Kidney capillary endothelial cell (primary cell): ENCODE measurements at regions not wholly inside any gene's neighbourhood (a gene's known extent, or its start where the extent isn't known, plus 50 kb on each side); places are given as distances from the start of the nearest gene placed in this dataset.

Experiments
- DNase-seq: peaks from one replicate; pipeline ENCODE4 v3.0.0-alpha.2; 2018; ENCODE audit warnings: low spot score

DNA sequence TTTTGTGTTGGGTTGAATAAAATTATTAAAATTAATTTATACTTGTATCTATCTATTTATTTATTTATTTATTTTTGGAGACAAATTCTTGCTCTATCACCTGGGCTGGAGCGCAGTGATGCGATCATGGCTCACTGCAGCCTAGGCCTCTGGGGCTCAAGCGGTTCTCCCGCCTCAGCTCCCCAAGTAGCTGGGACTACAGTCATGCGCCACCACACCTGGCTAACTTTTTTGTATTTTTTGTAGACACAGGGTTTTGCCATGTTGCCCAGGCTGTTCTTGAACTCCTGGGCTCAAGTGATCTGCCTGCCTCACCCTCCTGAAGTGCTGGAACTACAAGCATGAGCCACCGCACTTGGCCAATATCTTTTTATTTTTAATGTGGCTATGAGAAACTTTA, 134.7 kb upstream of the SPDL1 start:
- no peak for DNase-seq

DNA sequence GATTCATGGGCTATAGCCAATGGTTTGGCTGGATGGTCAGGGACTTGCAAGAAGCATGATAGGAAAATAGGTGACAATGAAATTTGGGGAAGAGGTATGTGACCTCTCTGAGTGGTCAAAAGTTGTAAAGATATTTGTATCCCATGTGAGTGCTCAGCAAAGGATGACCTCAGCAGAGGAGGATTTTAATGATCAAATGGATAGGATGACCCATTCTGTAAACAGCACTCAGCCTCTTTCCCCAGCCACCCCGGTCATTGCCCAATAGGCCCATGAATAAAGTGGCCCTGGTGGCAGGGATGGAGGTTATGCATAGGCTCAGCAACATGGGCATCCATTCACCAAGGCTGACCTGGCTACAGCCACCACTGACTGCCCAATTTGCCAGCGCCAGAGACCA, 138.4 kb upstream of the SPDL1 start:
- DNase-seq: no peak

DNA sequence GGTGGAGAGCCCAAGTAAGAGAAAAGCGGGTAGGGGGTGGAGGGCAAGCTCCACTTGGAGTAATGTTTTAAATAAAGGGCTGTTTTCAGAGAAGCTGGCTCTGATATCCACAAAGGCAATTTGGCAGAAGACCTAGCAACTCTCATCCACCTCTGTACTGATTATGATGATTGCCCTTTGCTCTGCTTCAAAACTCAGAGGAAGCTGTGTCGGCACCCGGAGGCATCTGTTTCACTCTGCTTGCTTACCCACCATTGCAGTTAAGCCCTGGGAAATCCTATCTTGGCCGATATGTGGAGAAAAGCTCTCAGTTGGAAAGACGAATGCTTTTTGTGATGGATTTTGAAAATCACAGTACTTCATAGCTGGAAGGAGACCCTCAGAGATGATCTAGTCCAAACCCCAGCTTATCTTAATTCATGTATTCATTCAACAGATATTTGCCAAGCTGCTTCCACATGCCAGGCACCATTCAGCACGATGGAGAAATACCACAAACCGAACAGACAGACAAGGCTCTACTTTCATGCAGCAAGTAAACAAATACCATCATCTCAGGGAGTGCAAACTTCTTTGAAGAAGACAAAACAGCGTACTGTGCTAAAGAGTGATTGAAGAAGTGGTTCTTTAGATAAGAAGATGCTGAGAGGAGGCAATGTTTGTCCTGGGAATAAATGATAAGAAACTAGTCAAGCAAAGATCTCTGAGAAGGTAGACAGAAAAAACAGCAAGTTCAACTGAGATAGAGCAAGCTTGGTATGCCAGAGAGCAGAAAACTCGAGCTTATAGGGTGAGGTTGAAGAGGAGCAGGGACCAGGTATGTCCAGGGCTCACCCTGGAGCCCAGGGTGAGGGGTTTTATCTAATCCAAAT, 140.4 kb upstream of the SPDL1 start:
- DNase-seq: no peak

DNA sequence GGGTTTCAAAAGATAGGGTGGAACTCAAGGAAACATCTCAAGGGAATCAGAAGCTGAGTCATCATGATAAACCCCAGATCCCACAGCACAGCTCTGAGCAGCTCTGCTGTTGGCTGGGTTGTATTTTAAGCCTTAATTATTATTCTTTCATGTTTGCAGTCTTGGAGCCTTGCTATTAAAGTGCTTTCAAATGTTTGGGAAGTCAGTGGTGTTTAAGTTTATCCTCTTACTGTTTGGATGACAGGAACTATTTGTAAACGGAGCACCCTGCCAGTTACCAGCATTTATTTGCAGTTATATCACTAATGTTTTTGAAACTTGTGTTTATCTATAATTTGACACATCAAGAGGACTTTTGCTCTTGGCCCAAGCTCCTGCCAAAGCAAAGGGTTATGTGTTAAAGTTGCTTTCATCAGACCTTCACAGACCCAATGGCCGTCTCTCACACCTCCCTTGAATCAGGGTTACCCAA, 141.1 kb upstream of the SPDL1 start:
- DNase-seq: no peak

DNA sequence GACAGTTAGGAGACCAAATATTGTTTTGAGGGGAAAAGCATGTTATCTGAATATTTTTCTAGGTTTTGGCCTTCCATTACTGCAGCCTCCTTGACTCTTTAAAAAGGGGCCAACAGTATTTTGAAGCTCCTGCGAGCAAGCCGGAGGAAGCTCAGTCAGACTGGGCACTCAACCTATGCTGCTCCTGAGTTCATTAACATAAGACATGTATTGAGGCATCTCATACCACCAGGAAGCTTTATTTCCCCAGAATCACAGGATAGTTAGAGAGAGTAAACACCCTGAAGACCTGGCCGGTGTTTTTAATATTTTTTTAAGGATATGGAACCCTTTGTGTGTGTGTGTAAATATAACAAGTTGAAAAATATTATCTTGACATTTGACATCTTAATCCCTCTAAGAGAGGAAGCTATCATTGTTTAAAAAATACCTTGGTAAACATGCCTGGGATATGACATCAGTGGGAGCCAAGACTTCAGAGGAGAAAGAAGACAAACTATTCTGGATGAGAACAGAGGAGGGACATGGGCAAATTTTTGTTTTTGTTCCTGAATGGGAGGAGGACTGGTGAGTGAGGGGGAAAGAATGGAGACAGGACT, 139.3 kb upstream of the SLIT3 start:
- DNase-seq: no peak

DNA sequence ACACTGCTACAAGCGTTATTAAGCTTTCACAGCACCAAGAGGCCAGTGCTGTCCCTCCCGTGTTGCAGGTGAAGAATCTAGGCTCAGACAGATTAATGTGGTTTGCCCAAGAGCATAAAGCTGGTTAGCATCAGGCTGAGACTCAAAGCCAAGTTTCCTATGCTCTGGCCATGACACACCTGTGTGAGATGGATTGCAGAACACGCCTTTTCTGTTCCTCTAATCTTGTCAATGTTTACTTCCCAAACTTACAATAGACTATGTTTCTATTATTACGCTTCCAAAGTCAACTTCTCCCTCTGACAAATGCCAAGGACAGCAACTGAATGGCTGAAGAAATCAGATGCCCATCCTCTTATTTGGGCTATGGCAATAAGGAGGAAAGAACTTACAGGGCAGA, 138.4 kb upstream of the SLIT3 start:
- no peak for DNase-seq

DNA sequence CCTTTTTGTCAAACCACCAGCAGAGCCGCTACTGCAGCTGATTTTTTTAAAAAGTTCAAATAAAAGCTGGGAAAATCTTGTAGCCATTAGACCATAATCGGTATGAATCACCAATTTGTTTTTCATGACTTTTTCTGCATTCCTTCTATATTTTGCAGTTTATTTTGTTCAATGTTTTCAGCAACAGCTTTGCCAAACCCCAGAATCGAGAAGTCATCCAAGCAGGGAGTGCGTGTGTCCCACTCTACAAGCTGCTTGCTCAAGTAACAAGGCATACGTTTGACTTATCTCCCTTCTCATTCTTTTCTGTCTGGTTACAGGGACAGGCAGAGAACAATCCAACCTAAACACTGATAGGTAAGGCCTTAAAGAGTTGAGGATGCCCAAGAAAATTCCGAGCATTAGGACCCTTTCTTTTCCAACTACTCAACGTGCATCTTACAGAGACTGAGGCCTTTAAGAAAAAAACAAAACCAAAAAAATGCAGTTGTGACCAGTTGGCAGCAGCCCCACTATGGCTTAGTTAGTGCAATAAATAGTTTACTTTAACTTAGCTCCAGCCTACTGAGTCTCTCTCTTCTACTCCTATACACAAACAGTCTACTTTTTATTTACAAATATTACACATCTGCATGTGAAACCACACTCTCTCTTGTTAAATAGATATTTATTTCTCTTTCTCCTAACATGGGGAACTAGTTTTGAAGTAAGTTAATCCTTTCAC, 134.7 kb upstream of the SLIT3 start:
- no peak for DNase-seq

DNA sequence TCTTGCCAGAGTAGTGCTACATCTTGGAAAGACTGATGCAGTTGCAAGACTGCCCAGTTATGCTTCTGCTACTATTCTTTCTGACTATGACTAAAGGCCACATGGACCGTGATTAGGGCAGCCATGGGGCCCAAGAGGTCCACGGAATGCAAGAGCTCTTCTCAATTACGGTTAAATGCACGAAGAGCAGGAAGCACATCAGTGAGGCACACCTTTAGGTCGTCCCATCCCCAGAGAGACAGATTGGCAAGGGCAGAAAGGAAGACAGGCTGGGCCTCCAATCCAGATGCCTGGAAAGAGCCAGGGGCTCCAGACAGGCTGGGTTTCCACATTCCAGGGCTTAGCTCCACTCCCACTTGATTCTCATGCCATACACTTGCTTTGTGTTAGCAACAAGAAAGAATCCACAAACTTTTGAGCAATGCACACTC, 132.3 kb upstream of the SLIT3 start:
- DNase-seq: no peak

DNA sequence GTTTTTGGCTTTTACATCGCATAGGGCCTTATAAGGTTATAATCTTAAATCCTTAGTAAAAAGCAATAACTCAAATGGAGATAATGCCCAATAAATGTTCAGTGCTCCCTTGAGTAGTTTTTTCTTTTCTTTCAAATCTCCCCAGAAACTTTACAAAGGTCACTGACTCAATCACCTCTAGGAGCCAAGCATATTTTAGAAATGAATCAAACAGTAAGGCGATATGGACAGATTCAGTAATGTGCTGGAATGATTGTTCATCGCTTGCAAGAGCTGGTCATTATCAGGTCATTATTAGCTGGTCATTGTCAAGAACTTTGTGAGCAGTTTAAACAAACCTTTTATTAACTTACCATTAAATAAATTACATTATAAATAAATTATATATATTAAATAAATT, 130.4 kb upstream of the SLIT3 start:
- DNase-seq: no peak

DNA sequence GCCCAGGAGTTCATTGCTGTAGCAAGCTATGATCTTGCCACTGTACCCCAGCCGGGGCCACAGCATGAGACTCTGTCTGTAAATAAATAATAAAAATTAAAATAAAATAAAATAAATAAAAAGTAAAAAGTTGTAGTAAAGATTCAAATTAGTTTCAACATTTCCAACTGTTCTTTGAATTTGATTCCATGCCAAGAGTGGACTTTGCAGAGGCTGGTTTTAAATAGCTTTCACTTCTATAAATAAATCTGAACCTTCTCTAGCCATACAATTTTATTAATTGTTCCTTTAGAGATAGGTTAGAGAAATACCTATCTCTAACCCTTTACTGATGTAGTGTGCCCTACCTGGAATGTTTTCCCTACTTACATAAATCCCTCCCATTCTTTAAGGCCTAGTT, 129.7 kb upstream of the SLIT3 start:
- no peak for DNase-seq

DNA sequence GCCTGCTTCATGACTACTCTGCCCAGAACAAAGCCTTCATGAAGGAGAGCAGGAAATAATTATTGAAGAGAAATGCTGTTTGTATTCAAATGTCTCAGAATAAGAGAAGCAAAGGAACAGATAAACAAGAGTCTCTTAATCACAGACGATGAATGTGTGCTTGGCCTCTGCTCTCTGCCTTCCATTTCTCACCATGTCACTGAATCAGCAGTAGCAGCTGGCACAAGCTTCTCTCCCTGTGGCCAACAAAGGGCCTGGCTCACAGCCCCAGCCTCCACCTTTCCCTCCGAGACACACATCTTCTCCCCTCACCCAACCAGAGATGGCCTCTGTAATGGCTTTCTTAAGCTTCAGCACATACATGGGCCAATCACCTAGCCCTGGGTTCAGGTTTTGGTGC, 128.1 kb upstream of the SLIT3 start:
- no peak for DNase-seq

DNA sequence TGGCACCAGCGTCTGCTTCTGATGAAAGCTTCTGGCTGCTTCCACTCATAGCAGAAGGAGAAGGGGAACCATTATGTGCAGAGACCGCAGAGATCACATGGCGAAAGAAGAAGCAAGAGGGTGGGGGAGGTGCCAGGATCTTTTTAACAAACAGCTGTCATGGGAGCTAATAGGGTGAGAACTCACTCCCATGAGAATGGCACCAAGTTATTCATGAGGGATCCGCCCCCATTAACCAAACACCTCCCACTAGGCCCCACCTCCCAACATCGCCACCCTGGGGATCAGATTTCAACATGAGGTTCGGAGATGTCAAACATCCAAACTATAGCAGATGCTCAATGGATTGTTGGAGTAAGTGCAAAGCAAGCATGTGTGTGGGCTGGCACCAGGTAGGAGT, 125.8 kb upstream of the SLIT3 start:
- no peak for DNase-seq

DNA sequence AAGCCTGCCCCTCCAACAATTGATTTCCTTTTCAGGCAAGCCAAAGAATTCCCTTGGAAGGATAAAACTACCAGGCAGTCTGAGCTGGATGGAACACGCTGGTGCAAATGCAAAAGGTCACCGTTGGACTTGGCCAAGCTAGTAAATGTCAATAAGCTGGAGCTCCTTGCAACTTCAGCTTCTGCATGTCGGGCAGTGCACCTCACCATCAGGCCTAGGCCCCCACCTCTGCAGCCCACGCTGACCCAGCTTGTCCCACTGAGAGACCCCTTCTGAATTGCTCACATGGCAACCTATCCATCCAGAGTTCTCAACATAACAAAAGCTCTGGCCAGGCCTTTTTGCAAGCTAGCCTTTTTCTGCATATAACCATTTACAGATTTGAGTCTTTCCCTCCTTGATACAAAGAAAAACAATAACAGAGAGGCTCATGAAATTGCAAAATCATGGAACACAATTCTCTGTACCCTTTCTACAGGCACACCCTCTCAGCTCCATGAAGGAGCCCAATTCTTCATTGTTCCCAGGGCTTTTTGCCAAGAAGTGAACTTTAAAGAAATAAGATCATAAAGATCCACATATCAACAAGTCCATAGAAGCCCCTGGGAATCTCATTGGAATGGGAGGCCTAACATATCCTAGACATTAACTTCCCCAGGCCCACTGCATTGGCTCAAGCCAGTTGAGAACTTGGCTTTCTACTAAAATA, 123.9 kb upstream of the SLIT3 start:
- DNase-seq: no peak

DNA sequence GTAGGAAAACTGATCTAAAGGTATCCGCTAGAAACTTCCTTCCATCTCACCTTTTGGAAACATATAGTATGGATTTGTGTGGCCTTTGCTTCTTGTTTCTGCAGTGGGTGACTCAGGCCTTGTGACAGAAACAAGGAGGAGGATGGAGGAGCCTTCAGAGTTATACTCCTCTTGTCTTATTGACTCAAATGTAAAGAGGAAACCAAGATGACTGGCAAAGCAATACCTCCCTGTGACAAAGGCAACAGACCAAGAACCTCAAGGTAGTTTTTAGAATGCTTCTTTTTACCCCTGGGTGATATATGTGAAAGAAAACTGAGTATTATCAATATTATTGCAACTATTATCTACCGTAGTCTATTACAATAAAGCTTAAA, 123.3 kb upstream of the SLIT3 start:
- no peak for DNase-seq

DNA sequence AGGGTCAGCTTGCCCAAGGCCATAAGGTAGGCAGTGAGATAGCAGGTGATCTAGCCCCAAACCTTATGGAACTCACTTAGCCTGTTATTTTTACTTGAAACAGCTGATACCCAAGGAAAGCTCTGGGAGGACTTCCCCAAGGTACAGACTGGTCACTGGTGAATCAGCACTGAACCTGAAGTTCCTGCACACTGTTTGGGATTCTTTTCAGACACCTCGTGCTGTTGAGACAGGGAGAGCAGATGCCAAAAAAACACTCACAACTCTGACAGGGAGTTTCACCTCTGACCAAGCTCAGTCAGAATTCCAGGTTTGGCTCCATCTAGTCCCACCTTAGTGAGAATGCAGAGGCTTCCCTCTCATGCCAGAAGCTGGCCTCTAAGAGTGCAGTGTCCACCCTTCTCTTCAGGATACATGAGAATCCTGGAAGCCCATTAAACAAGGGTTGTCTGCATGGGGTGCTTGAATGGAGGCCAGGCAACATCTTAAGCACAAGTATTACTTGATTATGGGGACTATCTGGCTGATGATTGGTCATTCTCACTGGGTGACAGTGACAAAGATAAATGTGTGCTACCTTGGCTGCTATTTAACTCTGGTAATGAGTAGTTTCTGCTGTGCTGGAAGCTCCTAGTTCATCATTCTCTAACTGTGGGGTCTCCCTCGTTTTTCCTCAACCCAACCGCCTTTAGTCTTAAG, 122.8 kb upstream of the SLIT3 start:
- DNase-seq: no peak

DNA sequence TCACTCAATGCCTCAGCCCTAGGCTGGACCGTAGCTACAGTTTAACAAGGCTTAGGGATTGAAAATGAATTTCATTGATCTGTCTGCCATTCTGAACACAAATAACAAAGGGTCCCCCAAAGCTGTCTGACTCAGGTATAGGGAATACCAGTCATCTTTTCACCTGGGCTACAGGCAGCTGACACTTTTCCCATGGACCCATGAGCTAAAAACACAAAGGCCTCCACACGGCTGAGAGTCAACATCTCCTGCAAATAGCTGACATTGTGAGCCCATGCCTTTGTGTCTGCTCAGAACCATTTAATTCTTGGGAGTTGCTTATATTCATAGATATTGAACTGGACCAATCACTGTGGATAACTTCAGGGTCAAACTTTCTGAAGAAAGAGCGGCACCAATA, 121.1 kb upstream of the SLIT3 start:
- DNase-seq: no peak

DNA sequence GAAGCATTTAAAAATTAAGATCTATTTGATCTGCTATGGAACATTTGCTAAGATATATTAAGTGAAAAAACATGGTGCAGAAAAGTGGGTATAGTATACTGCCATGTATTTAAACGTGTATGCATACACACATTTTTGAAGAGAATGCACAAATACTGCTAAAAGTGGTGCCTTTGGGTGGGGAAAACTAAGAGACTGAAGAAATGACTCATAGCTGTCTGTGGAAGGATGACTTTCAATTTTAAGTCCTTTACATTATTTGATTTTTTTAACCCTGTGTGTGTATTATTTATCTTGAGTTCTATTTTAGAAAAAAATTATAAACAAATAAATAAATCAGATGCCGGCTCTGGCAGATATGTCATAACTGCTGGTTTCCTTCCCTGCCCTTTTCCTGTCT, 120.7 kb upstream of the SLIT3 start:
- no peak for DNase-seq

DNA sequence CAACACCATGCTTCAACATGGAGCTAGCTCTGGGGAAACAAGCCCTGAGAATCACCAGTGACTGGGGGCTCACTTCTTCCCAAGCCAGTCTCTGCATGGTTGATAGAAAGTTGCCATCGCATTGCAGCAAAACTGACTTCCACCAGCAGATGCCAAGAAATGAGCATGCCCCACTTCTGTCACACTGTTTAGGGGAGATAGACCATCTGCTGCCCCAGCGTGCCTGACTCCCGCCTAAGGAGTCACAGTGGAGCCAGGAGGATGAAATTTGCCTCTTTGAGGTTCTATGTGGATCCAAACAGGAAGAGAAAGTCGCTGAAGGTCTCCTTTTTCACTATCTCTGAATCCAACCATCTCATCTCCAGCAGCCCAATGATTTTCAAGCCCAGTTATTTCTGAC, 116.7 kb upstream of the SLIT3 start:
- no peak for DNase-seq

DNA sequence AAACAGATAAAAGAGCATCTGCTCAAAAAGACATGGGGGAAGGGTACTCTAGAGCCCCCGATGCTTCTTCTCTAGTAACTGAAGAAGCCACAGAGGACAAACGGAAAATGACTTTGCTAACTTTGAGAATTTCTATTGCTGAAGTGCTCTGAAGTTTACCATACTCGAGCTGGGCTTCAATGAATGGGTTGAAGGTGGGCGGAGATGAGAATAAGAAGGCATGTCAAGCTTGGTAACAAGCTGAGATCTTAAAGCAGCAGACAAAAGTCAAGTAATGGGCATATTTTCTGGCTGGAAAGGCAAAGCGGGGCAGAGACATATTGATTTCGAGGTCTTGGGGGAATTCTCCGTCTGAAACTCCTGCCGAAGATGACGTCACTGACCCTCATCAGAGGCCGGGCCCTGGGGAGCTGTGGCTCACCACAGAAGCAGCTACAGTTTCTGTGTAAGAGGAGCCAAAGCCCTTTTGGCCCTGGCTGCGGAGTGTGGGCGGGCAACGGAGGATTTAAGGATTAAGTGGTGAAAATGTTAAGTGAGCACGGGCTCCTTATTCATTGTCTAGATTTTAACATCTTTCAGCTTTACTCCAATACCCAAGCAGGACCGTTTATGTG, 115.8 kb upstream of the SLIT3 start:
- DNase-seq: no peak

DNA sequence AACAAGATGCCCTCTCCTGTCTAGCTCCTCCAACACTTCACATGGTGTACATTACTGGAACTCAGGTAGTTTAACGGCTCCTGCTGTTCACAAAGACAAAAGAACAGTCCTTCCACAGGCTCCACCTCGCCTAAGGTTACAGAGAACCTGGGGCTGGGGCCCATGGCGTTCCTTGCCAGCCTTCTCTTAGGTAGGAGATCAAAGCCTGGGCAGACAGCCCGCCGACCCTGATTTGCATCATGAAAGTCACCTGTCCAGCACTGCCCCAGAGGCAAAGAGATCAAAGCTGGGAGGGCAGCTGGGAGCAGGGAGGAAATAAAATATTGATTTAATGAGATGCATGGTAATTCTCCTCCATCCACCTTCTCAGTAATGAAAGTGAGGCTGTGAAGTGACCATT, 115.0 kb upstream of the SLIT3 start:
- no peak for DNase-seq

DNA sequence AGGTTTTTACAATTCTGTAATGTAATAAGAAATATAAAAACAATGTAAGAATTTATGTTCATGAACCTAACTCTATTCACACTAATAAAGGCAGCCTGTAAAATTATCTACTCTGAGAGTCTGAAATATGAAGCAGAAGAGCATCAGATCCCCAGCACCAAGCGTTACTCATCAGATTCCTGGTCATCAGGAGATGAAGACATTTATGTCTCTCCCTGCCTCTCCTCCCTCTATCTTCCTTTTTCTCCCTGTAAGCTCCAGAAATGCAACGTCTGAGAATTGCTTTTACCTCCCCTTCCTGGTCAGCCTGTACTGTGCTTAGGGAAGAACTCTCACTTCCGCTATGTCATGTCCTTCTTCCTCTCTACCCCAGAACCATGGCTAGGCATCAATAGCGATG, 114.4 kb upstream of the SLIT3 start:
- DNase-seq: no peak
